Activated CD4-positive, alpha-beta T cell treated with anti-CD3 and anti-CD28 coated beads for 36 hours (primary cell): ENCODE measurements at regions not wholly inside any gene's neighbourhood (a gene's known extent, or its start where the extent isn't known, plus 50 kb on each side); places are given as distances from the start of the nearest gene placed in this dataset.
A peak's percentile ranks its signal among the peaks of the same experiment; 100 is the strongest.

Experiments used
- ATAC-seq: fragments of 200-7000 bp; cut with Tn5 transposase; one replicate; pipeline ENCODE4 v1.10.0; 2021; ENCODE audit warnings: mild to moderate bottlenecking, moderate library complexity
- CTCF ChIA-PET: fragments of 350-600 bp; sonication (Branson Sonifier 250); formaldehyde crosslinking; loops from one replicate; lab custom pipeline; 2021; ENCODE audit warnings: antibody characterized with exemption; lab: Charles Lee
- POLR2A ChIA-PET: fragments of 350-600 bp; sonication (Branson Sonifier 250); formaldehyde crosslinking; loops from one replicate; lab custom pipeline; 2021; ENCODE audit warnings: antibody characterized with exemption, inconsistent platforms; lab: Charles Lee
- DNase-seq: peaks from one replicate; pipeline ENCODE4 v3.0.0-alpha.2; 2020
- H3K27ac Mint-ChIP-seq: one replicate; pipeline ENCODE4 v1.8.0; 2021; ENCODE audit warnings: mixed read lengths
- H3K27me3 Mint-ChIP-seq: one replicate; pipeline ENCODE4 v1.8.0; 2021; ENCODE audit warnings: mixed read lengths
- H3K36me3 Mint-ChIP-seq: one replicate; pipeline ENCODE4 v1.8.0; 2021; ENCODE audit warnings: low read depth, mixed read lengths
- H3K4me1 Mint-ChIP-seq: one replicate; pipeline ENCODE4 v1.8.0; 2021; ENCODE audit warnings: mixed read lengths
- H3K4me3 Mint-ChIP-seq: one replicate; pipeline ENCODE4 v1.8.0; 2021; ENCODE audit warnings: mild to moderate bottlenecking, moderate library complexity, mixed read lengths
- H3K9me3 Mint-ChIP-seq: one replicate; pipeline ENCODE4 v1.8.0; 2021; ENCODE audit warnings: low read depth, mixed read lengths
- intact Hi-C, 2 experiments: fragments of 100-400 bp; cut with DNase I in 1 of 2; cut with micrococcal nuclease in 1 of 2; formaldehyde crosslinking; loops; one replicate each; pipeline versions ENCODE4 v1.14.2 to v1.15.1; 2022 to 2024; cut with DNase I, micrococcal nuclease

GRCh38 chr4:53712408-53713020 is 121.2 kb upstream of the LNX1 start:
- Mint-ChIP-seq H3K27ac (no peak overlapping the region), H3K27me3 (peaks cover 23% of the 10 kb centered on the region), H3K4me3 (no peak overlapping the region), H3K4me1 (no peaks in the 10 kb centered on the region), H3K9me3 (no peaks in the 10 kb centered on the region), H3K36me3 (no peaks in the 10 kb centered on the region)
- no peak for DNase-seq
- intact Hi-C loops = no loop called here
- ATAC-seq = no peak
- CTCF ChIA-PET = no interaction called here
- POLR2A ChIA-PET = no interaction called here

DNA sequence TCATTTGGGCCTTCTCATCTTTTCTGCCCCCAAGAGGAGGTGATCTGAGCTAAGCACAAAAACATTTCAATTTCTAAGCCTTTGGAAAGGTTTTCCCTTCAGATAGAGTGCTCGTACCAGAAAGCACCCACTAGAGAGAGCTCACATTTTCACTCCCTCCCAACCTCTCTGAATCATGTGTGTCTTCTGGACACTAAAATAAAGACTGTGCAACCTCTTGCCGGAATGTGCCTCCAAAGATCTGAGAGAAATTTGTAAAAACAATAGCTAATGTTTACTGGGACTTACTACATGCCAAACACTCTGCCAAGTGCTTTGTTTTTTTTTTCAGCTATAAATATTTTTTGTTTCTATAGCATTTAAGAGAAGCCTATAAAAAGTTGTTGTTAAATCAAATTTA is 120.6 kb upstream of the LNX1 start:
- DNase-seq = no peak

GRCh38 chr4:53709693-53710092 is 118.4 kb upstream of the LNX1 start:
- Mint-ChIP-seq H3K27ac (no peak overlapping the region), H3K9me3 (no peaks in the 10 kb centered on the region), H3K4me3 (no peak overlapping the region), H3K27me3 (peaks cover 19% of the 10 kb centered on the region), H3K4me1 (no peaks in the 10 kb centered on the region), H3K36me3 (no peaks in the 10 kb centered on the region)
- ATAC-seq = no peak
- DNase-seq = no peak
- CTCF ChIA-PET = no interaction called here
- POLR2A ChIA-PET = no interaction called here
- intact Hi-C loops = no loop called here

More for the DNA sequence above, 120.6 kb upstream of the LNX1 start:
- Mint-ChIP-seq H3K27me3 (peaks cover 22% of the 10 kb centered on the region), H3K4me1 (no peaks in the 10 kb centered on the region), H3K36me3 (no peaks in the 10 kb centered on the region), H3K9me3 (no peaks in the 10 kb centered on the region), H3K4me3 (no peak overlapping the region), H3K27ac (no peak overlapping the region)
- no peak for ATAC-seq
- CTCF ChIA-PET = interaction anchor here (0.6 kb wide), 1 partner anchor 589 kb away, joined by 3 read pairs; no protein-coding TSS in a partner anchor
- intact Hi-C loops = no loop called here
- POLR2A ChIA-PET = no interaction called here

- H3K36me3 Mint-ChIP-seq = no peaks in the 10 kb centered on the region
- H3K9me3 Mint-ChIP-seq = no peaks in the 10 kb centered on the region
- peaks cover 22% of the 10 kb centered on the region for H3K27me3 Mint-ChIP-seq
- H3K4me3 Mint-ChIP-seq = no peak overlapping the region
- DNase-seq (no peak), ATAC-seq (no peak)
- ChIA-PET CTCF (interaction anchor here (0.7 to 1.0 kb wide), 2 partner anchors 178 to 815 kb away, joined by 3 read pairs; no protein-coding TSS in a partner anchor), POLR2A (no interaction called here)
- H3K27ac Mint-ChIP-seq = no peak overlapping the region
- H3K4me1 Mint-ChIP-seq = peaks cover 8% of the 10 kb centered on the region
- intact Hi-C loops = no loop called here
Observed at GRCh38 chr4:53707491-53707890, 116.2 kb upstream of the LNX1 start.

DNA sequence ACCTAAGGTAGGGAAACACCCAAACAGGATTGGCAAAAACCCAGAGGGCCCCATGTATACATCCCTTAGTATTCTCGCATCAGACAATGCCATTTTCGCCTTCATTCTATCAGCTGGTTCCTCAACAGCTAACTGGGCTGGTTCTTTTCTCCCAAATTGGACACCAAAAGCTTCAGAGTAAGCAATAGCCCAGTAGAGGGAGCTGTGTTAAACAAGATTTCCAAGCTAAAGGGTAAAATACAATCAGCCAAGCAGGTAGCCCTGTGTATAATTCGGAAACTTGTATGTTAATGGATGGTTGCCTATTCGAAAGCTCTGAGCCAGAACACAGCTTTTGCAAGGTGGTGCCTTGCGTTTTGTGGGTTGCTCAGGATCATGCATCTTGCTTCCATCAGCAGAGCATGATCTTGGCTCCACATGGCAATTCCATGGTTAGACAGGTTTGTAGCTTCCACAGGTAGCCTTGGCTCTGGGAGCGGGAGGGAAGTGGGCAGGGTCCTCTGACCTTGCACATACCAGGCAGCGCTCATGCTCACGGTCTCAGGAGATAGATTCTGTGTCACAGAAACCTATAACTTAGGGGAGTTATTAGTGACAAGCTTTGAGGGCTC is 115.2 kb upstream of the LNX1 start:
- ChIA-PET CTCF (interaction anchor here (0.7 to 1.2 kb wide), 5 partner anchors 17 to 528 kb away, joined by 3 to 6 read pairs (median 3); no protein-coding TSS in a partner anchor), POLR2A (no interaction called here)
- Mint-ChIP-seq H3K36me3 (no peaks in the 10 kb centered on the region), H3K4me3 (no peak overlapping the region), H3K4me1 (peaks cover 13% of the 10 kb centered on the region), H3K9me3 (no peaks in the 10 kb centered on the region), H3K27ac (no peak overlapping the region), H3K27me3 (peaks cover 22% of the 10 kb centered on the region)
- DNase-seq (no peak), ATAC-seq (no peak)
- intact Hi-C loops = loop anchor here in 1 of 2 experiments (1.0 kb wide), 1 partner anchor 527 kb away; no protein-coding TSS in a partner anchor

DNA sequence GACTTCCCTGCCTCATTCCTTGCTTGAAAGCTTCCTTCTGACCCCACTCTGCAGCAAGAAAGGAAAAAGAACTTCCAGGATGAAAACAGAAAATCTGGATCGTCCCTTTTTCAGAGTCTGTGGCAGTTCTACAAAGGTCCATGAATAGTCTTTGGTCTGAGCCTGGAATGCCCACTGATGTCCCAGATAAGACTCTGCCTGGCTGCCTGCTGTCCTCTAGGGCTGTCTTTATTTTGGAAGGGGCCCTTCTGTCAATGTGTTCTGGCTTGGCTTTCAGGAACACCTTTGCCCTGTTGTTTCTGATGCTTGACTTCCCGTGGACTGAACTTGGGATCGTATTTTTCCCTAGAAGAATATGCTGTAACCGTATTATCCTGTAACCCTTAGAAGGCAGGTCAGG is 114.7 kb upstream of the LNX1 start:
- DNase-seq = no peak
- Mint-ChIP-seq H3K27ac (no peak overlapping the region), H3K9me3 (no peaks in the 10 kb centered on the region), H3K36me3 (no peaks in the 10 kb centered on the region), H3K4me1 (peaks cover 13% of the 10 kb centered on the region), H3K4me3 (no peak overlapping the region), H3K27me3 (peaks cover 21% of the 10 kb centered on the region)
- no peak for ATAC-seq
- intact Hi-C loops = loop anchor here in 1 of 2 experiments (1.0 kb wide), 1 partner anchor 527 kb away; no protein-coding TSS in a partner anchor
- ChIA-PET POLR2A (no interaction called here), CTCF (interaction anchor here (0.7 to 1.8 kb wide), 4 partner anchors 12 to 528 kb away, joined by 3 to 6 read pairs (median 5); no protein-coding TSS in a partner anchor)

- ATAC-seq (no peak), DNase-seq (no peak)
- Mint-ChIP-seq H3K4me1 (peaks cover 13% of the 10 kb centered on the region), H3K4me3 (no peak overlapping the region), H3K9me3 (no peaks in the 10 kb centered on the region), H3K27ac (no peak overlapping the region), H3K27me3 (peaks cover 24% of the 10 kb centered on the region), H3K36me3 (no peaks in the 10 kb centered on the region)
- ChIA-PET CTCF (interaction anchor here (1.8 kb wide), 1 partner anchor 11 kb away, joined by 5 read pairs; no protein-coding TSS in a partner anchor), POLR2A (interaction anchor here (0.6 kb wide), 1 partner anchor 812 kb away, joined by 3 read pairs; no protein-coding TSS in a partner anchor)
- intact Hi-C loops = no loop called here
Observed at GRCh38 chr4:53705151-53705764, 114.0 kb upstream of the LNX1 start.

GRCh38 chr4:53704329-53704728 is 113.0 kb upstream of the LNX1 start:
- Mint-ChIP-seq H3K27ac (no peak overlapping the region), H3K27me3 (peaks cover 24% of the 10 kb centered on the region), H3K4me1 (peaks cover 13% of the 10 kb centered on the region), H3K4me3 (no peak overlapping the region), H3K36me3 (no peaks in the 10 kb centered on the region), H3K9me3 (no peaks in the 10 kb centered on the region)
- intact Hi-C loops = no loop called here
- no peak for ATAC-seq
- POLR2A ChIA-PET = no interaction called here
- CTCF ChIA-PET = interaction anchor here (1.8 kb wide), 1 partner anchor 10 kb away, joined by 5 read pairs; no protein-coding TSS in a partner anchor
- DNase-seq = no peak

GRCh38 chr4:53703267-53703655 is 112.0 kb upstream of the LNX1 start:
- DNase-seq (no peak), ATAC-seq (no peak)
- H3K36me3 Mint-ChIP-seq = no peaks in the 10 kb centered on the region
- ChIA-PET CTCF (no interaction called here), POLR2A (interaction anchor here (0.6 kb wide), 1 partner anchor 16 kb away, joined by 7 read pairs; no protein-coding TSS in a partner anchor)
- H3K4me3 Mint-ChIP-seq = no peak overlapping the region
- H3K27ac Mint-ChIP-seq = no peak overlapping the region
- intact Hi-C loops = no loop called here
- no peaks in the 10 kb centered on the region for H3K9me3 Mint-ChIP-seq
- H3K27me3 Mint-ChIP-seq = peaks cover 24% of the 10 kb centered on the region
- H3K4me1 Mint-ChIP-seq = peaks cover 13% of the 10 kb centered on the region

DNA sequence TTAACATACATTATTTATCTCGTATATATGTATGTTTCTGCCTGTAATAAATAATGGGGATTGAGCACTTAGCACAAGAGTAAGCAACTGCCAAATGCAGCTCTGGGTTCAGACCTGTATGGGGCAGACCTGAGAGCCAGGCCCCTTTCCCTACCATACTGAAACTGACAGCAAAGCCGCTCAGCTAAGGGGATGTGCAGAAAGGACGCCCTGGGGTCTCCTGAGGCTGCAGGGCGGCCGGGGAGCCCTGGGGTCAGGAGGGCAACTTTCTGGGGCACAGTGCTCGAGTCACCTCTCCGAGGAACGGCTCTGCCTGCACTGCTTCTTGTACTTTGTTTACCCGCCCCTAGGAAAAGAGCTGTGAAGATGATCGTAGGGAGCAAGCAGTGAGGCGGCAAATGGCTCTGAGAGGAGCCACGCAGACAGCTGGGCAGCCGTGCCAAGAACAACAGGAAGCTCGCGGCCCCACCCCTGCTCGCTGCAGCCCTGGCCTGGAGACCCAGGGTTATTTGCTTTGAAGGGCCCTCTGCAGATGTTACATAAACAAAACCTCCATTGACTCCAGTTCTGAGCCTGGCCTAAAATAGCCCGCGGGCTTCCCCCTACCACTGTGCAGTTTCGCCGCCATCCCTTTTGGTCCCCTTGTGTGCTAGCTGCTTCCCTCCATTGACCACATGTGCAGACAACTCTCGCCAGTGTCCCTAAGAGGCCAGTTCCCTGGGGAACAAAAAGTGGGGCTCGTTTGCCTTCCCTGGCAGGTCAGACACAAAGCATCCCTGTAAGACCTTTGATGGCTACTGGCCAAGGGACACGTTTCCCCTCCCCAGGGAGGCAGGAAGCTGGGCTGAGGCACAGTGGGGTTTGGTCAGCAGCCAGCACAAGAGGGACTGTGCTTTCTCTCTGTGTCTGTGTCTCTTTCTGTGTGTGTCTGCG is 111.3 kb upstream of the LNX1 start:
- CTCF ChIA-PET = interaction anchor here (0.5 kb wide), 1 partner anchor 152 kb away, joined by 3 read pairs; no protein-coding TSS in a partner anchor

More for the DNA sequence above, 111.3 kb upstream of the LNX1 start:
- Mint-ChIP-seq H3K4me1 (peaks cover 13% of the 10 kb centered on the region), H3K9me3 (no peaks in the 10 kb centered on the region), H3K4me3 (peak overlapping the region; percentile 19), H3K27ac (no peak overlapping the region), H3K36me3 (no peaks in the 10 kb centered on the region), H3K27me3 (peaks cover 20% of the 10 kb centered on the region)
- POLR2A ChIA-PET = interaction anchor here (0.6 kb wide), 1 partner anchor 17 kb away, joined by 7 read pairs; no protein-coding TSS in a partner anchor
- intact Hi-C loops = no loop called here
- DNase-seq (peak; percentile 14), ATAC-seq (no peak)
